ENCODE measurements at regions not wholly inside any gene's neighbourhood (a gene's known extent, or its start where the extent isn't known, plus 50 kb on each side); places are given as distances from the start of the nearest gene placed in this dataset.

DNA sequence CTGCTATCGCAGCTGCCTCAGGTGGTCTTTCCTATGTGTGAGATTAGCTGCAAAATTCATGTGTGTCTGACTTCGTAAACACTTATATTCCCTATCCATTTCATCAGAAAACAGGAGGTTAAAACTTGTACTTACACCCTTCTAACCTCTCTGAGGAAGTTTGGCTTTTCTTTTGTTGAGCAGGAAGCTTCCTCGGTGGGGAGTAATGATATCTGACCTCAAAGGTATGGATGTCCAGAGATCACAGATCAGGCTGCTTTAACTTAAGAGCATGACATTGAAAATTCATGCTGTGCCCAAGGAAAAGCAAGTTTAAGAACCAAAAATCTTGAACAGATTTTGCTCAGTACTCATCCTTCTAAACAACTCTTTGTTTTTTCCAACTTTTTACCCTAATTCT lies 429.1 kb downstream of the STIM2 start:
- TF ChIP-seq GATA2 (IDR thresholded peaks at IDR 0.05; ENCODE audit: low read depth, low read length) (no peak), GATA3 (IDR thresholded peaks at IDR 0.05; ENCODE audit: low read depth, low read length) (no peak)

DNA sequence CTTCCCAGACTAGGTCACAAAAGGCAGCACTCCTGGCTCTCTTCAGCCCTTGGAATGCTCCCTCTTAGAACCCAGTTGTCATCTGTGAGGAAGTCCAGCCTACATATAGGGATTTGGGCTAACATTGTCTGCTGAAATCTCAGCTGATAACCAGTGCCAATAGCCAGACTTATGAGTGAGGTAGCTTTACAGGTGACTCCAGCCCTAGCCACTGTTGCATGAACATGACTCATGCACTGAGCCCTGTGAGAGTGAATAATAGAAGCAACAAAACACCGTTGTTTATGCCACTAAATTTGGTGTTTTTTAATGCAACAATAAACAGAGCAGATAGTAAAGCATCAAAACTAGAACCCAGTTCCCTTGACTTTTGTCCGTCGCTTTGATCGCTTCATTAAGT lies 433.2 kb downstream of the STIM2 start:
- no peak for TF ChIP-seq GATA3 (IDR thresholded peaks at IDR 0.05; ENCODE audit: low read depth, low read length)
- TF ChIP-seq GATA2 (IDR thresholded peaks at IDR 0.05; ENCODE audit: low read depth, low read length): no peak

DNA sequence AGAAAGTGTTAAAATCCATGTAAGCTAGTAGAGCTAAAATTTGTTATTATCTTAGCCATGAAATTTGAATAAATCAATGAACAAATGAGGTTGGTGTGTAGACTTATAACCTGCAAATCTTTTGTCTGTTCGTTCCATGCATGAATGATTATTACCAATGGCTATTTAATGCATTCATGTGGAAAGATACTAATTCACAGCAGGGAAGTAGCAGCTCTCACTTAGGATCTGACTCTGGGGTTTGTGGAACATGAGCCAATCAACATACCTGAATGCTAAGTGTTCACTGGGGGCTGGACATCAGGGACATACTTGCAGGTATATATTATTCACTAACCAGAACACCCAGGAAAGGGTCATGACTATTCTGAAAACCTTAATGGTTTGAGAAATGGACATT lies 444.1 kb downstream of the STIM2 start:
- TF ChIP-seq GATA2 (IDR thresholded peaks at IDR 0.05; ENCODE audit: low read depth, low read length): no peak
- TF ChIP-seq GATA3 (IDR thresholded peaks at IDR 0.05; ENCODE audit: low read depth, low read length): no peak

DNA sequence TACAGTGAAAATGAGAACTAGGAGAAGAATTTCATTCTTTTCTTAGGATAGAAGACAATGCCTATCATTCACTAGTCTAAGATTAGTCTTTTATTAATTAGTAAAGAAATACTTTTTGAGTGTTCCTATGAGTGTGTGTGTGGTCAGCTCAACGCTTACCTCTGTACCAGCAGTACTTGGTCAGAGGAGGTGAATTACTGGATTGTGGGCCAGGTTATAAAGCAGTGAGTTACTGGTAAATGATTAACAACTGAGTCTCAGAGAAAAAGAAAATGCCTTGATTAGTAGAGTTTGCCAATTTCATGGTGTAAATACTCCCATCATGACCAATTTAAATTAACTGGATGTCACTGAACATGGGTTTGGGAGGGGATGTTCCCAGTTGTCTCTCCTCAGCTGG lies 444.6 kb downstream of the STIM2 start:
- TF ChIP-seq GATA3 (IDR thresholded peaks at IDR 0.05; ENCODE audit: low read depth, low read length) (no peak), GATA2 (IDR thresholded peaks at IDR 0.05; ENCODE audit: low read depth, low read length) (no peak)

DNA sequence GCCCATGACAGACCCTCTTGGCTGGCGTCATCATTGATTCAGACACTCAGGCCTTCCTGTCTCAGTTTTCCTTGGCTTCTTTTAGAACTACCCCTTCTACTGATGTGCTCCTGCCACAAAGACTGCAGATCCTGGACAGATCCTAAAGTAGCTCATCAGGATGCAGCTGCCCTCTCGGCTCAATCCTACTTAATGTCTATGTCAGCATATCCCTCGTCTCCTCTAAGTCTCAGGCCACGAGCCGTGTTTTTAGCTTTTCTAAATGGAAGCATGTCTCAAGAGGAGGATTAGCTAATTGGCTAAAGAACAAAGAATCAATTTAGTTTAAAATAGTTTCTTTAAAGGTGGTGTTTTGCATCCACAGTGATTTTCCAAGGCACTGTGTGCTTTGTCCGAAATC lies 447.7 kb downstream of the STIM2 start:
- no peak for TF ChIP-seq GATA2 (IDR thresholded peaks at IDR 0.05; ENCODE audit: low read depth, low read length)
- TF ChIP-seq GATA3 (IDR thresholded peaks at IDR 0.05; ENCODE audit: low read depth, low read length): no peak

DNA sequence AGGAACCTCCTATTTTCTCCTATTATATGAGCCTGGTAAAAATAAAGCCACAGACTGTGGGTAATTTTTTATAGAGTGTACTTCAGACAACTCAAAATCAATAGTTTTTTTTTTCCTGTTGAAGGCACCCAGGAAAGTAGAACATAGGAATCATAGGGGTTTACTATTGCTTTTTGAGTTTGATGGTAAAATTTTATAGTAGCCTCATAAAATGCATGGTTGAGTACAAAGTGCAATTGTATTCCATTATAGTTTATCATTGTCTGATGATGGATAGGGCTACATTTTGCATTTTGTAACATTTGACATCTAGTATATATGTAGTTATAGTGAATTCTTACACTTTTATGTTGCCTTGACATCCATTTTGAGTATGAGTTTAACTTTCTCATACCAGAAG lies 455.0 kb downstream of the STIM2 start:
- TF ChIP-seq GATA3 (IDR thresholded peaks at IDR 0.05; ENCODE audit: low read depth, low read length) (no peak), GATA2 (IDR thresholded peaks at IDR 0.05; ENCODE audit: low read depth, low read length) (no peak)

- TF ChIP-seq GATA2 (IDR thresholded peaks at IDR 0.05; ENCODE audit: low read depth, low read length) (no peak), GATA3 (IDR thresholded peaks at IDR 0.05; ENCODE audit: low read depth, low read length) (no peak)
Observed at GRCh38 chr4:27316176-27316575, 455.5 kb downstream of the STIM2 start.

DNA sequence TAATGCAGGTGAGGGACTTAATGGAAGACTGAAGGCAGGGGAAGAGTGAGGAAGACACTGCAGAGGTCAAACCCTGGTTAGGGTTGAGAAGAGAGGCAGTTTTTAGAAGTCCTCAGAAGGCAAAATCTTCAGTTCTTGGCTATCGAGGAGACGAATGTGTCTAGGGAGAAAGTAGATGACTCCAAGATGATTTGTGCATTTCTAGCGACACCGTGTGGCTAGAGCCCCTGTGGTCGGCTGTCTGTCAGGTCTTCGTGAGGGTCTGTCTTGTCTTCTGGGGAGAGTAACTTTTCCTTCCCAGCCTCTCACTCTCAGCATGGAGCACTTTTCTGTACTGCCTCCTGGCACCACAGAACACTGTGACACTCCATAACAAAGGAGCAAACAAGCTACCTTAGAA lies 458.1 kb downstream of the STIM2 start:
- TF ChIP-seq GATA3 (IDR thresholded peaks at IDR 0.05; ENCODE audit: low read depth, low read length) (no peak), GATA2 (IDR thresholded peaks at IDR 0.05; ENCODE audit: low read depth, low read length) (no peak)

DNA sequence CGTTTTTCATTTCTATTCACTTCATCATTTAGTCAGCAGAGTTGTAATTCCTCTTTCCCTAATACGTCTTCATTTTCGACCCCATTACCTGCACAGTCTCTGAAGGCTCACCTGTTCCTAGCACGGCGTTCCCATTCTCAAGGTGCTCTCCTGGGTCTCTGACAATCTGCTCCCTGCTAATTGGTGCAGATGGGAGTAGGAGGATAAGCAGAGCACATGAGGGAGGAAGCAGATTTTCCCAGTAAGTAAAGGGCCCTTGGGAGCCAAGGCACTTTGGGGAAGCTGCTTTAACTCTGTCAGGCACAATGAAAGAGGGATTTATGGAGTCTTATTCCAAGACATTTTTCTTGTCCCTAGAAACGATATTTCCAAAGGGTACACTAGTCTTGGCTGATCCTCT lies 466.4 kb downstream of the STIM2 start:
- TF ChIP-seq GATA2 (IDR thresholded peaks at IDR 0.05; ENCODE audit: low read depth, low read length): no peak
- no peak for TF ChIP-seq GATA3 (IDR thresholded peaks at IDR 0.05; ENCODE audit: low read depth, low read length)

DNA sequence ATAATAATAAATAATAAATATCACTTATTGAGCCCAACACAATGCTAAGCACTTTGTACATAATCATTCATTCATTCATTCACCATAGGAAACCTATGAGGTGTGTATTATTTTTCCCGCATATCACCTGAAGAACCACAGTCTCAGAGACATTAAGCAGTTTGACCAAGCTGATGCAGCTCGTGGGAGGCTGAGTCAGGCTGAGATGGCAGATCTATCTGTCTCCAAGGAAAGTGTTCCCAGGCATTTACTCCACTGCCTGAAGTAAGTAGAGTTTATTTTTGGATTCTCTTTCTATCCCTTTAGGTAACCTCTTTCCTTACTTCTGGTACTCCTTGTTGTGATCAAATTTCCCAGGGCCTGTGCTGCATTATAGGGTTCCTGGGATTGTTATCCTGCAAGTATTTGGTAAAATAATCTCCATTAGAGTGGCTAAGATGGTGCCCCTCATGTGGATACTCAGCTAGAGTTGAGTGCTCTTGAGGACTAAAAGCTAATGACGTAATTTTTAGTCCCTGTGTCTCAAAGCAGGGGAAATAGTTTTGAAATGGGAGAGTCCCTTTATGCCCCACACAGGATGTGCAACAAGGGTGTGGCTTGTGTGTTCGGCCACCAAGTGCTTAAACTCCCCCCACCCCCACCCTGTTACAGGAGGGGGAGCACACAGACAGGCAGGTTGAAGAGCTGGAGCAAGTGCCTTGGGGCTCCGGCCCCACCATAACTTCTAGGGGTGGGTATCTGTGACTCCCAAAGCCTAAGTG lies 467.0 kb downstream of the STIM2 start:
- no peak for TF ChIP-seq GATA2 (IDR thresholded peaks at IDR 0.05; ENCODE audit: low read depth, low read length)
- no peak for TF ChIP-seq GATA3 (IDR thresholded peaks at IDR 0.05; ENCODE audit: low read depth, low read length)

DNA sequence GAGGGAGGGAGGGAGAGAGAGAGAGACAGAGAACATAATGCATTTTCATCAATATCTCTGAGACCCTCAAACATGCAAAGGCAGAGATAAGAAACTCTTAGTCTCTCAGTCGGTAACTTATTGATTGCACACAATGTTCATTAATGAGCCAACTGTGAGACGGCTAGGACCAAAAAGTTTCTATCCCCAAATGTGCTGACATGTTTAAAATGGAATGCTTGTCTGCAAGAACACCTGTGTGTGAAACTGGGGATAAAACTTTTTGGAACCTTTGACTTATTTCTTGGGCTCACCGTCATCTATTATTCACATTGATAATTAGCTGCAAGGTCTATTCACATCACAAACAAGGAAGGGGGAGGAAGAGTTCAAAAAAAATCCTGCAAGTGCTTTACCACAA lies 477.9 kb downstream of the STIM2 start:
- no peak for TF ChIP-seq GATA3 (IDR thresholded peaks at IDR 0.05; ENCODE audit: low read depth, low read length)
- no peak for TF ChIP-seq GATA2 (IDR thresholded peaks at IDR 0.05; ENCODE audit: low read depth, low read length)

DNA sequence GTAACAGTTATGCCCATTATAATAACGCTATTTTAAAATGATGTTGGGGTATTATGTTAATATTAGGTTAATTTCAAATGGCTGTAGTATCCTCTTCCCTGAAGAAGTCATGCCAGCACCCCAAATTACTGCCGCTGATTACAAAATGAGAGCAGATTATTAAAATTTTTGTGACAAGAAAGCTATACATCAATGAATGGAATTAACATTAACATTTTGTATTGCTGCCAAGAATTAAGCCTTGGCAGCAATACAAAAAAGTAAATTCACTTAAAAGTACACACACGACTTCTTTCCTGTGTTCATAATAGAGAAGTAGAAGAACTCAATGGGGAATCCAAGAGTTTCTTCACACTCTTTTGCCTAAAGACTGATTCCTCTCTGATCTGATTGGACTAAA lies 482.8 kb downstream of the STIM2 start:
- TF ChIP-seq GATA2 (IDR thresholded peaks at IDR 0.05; ENCODE audit: low read depth, low read length) (no peak), GATA3 (IDR thresholded peaks at IDR 0.05; ENCODE audit: low read depth, low read length) (no peak)

GRCh38 chr4:27350161-27350560 lies 489.5 kb downstream of the STIM2 start:
- TF ChIP-seq GATA2 (IDR thresholded peaks at IDR 0.05; ENCODE audit: low read depth, low read length) (no peak), GATA3 (IDR thresholded peaks at IDR 0.05; ENCODE audit: low read depth, low read length) (no peak)

- TF ChIP-seq GATA3 (IDR thresholded peaks at IDR 0.05; ENCODE audit: low read depth, low read length) (no peak), GATA2 (IDR thresholded peaks at IDR 0.05; ENCODE audit: low read depth, low read length) (no peak)
Observed at GRCh38 chr4:27357283-27357682, 496.6 kb downstream of the STIM2 start.

- no peak for TF ChIP-seq GATA2 (IDR thresholded peaks at IDR 0.05; ENCODE audit: low read depth, low read length)
- TF ChIP-seq GATA3 (IDR thresholded peaks at IDR 0.05; ENCODE audit: low read depth, low read length): no peak
Observed at GRCh38 chr4:27358269-27358668, 497.6 kb downstream of the STIM2 start.

DNA sequence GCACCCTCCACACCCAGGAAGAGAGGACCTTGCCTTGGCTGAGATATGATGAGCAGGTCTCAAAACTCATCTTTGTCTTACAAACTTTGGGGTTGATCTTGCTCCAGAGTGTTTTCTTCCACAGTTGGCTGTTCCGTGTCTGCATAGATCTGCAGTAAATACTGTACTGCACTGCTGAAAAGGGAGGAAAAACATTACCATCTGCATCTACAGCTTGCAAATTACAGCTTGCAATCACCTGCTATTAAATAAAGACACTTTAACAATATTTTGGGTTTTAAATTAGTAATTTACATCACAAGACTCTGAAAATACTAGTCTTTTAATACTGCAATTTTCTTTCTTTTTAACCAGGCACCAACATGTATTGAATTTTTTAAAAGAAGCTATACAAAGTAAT lies 499.5 kb downstream of the STIM2 start:
- TF ChIP-seq GATA3 (IDR thresholded peaks at IDR 0.05; ENCODE audit: low read depth, low read length) (no peak), GATA2 (IDR thresholded peaks at IDR 0.05; ENCODE audit: low read depth, low read length) (no peak)

Measured in SH-SY5Y (cell line).